Epithelial cell of proximal tubule (primary cell): ENCODE measurements at regions not wholly inside any gene's neighbourhood (a gene's known extent, or its start where the extent isn't known, plus 50 kb on each side); places are given as distances from the start of the nearest gene placed in this dataset.
"Not testable (repeated sequence)": the region's sequence is repeated elsewhere in the genome, so short reads cannot be mapped to it uniquely, and the experiment has no call there.

Experiments
- DNase-seq: peaks from one replicate; pipeline ENCODE4 v3.0.0-alpha.2; 2011; ENCODE audit warnings: low read depth
- H3K4me3 ChIP-seq: 2 replicates; pipeline ENCODE4 v1.5.1; 2011; ENCODE audit warnings: low read depth, mild to moderate bottlenecking, low read length
- CTCF ChIP-seq: conservative IDR thresholded peaks from 2 replicates; pipeline ENCODE4 v1.5.1; 2012; ENCODE audit warnings: low read depth, mild to moderate bottlenecking, low read length

GRCh38 chr7:32728412-32729334, 162.9 kb downstream of the KBTBD2 start:
- not testable (repeated sequence) for DNase-seq
- H3K4me3 ChIP-seq: peak overlapping the region; percentile 63

- DNase-seq: not testable (repeated sequence)
- H3K4me3 ChIP-seq: peak overlapping the region; percentile 63
Measured at GRCh38 chr7:32727483-32728411, 163.8 kb downstream of the KBTBD2 start.

GRCh38 chr7:32722837-32723236, 168.7 kb downstream of the KBTBD2 start:
- DNase-seq, H3K4me3 ChIP-seq: not testable (repeated sequence)

- no peak for TF ChIP-seq CTCF
- H3K4me3 ChIP-seq: no peak overlapping the region
Measured at GRCh38 chr7:32694182-32694581, 197.4 kb downstream of the KBTBD2 start.

DNA sequence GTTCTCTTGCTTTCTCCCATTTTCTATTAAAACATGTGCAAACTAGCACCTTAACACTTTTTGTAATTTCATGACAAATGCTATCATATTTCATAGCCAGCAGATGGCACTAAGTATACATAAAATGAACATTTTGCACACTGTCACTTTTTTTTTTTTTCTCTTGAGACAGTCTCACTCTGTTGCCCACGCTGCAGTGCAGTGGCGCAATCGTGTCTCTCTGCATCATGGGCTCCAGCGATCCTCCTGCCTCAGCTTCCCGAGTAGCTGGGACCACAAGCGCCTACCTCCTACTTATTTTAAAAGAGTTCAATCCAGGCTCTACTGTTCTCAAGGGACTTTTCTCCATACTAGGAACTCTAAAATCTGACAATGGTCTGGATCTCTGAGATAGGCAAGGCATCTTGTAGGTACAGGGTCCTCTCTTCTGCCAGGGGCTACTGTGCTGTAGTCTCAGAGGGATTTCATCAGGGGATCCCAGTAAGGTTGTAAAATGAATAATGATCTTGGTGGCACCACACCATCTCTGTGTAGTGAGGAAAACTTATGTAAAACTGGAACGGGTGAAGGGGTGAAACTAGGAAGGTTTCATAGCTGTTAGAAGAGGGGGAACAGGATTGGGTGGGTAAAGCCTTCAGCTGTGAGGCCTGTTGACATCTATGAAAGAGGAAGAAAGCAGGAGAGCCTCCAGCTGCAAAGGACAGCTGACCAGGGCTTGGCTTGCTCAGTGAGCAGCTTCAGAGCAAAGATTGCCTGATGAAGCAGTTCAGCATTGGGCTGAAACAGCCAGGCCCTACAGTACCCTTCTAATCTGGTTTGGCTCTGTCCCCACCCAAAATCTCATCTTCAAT, 196.9 kb downstream of the AVL9 start:
- peak; percentile 32 for TF ChIP-seq CTCF
- not testable (repeated sequence) for DNase-seq, H3K4me3 ChIP-seq

More at GRCh38 chr7:32694182-32694581, 197.4 kb downstream of the KBTBD2 start:
- no peak for DNase-seq

DNA sequence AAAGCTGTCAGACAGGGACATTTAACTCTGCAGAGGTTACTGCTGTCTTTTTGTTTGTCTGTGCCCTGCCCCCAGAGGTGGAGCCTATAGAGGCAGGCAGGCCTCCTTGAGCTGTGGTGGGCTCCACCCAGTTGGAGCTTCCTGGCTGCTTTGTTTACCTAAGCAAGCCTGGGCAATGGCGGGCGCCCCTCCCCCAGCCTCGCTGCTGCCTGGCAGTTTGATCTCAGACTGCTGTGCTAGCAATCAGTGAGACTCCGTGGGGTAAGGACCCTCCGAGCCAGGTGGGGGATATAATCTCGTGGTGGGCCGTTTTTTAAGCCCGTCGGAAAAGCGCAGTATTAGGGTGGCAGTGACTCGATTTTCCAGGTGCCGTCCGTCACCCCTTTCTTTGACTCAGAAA, 192.8 kb downstream of the AVL9 start:
- DNase-seq, H3K4me3 ChIP-seq: not testable (repeated sequence)

GRCh38 chr7:32681174-32681518, 185.9 kb downstream of the AVL9 start:
- TF ChIP-seq CTCF: no peak

GRCh38 chr7:32680259-32681173, 185.2 kb downstream of the AVL9 start:
- DNase-seq: peak; percentile 36
- no peak for TF ChIP-seq CTCF
- no peak overlapping the region for H3K4me3 ChIP-seq

More at GRCh38 chr7:32681174-32681518, 185.9 kb downstream of the AVL9 start:
- no peak for DNase-seq
- no peak overlapping the region for H3K4me3 ChIP-seq
